ENCODE measurements at regions not wholly inside any gene's neighbourhood (a gene's known extent, or its start where the extent isn't known, plus 50 kb on each side); places are given as distances from the start of the nearest gene placed in this dataset.

GRCh38 chr3:43895573-43895972, 204.8 kb downstream of the ABHD5 start:
- H2AFZ ChIP-seq (ENCODE audit: insufficient read depth, low read depth, low read length, poor library complexity, severe bottlenecking): no peak overlapping the region
- DNase-seq (no peak), ATAC-seq (ENCODE audit: low read depth) (no peak)
- no peak for TF ChIP-seq EZH2 (IDR thresholded peaks at IDR 0.05; ENCODE audit: borderline replicate concordance, insufficient read depth, low read depth, low read length, poor library complexity, severe bottlenecking)
- TF ChIP-seq, protein P1, sequence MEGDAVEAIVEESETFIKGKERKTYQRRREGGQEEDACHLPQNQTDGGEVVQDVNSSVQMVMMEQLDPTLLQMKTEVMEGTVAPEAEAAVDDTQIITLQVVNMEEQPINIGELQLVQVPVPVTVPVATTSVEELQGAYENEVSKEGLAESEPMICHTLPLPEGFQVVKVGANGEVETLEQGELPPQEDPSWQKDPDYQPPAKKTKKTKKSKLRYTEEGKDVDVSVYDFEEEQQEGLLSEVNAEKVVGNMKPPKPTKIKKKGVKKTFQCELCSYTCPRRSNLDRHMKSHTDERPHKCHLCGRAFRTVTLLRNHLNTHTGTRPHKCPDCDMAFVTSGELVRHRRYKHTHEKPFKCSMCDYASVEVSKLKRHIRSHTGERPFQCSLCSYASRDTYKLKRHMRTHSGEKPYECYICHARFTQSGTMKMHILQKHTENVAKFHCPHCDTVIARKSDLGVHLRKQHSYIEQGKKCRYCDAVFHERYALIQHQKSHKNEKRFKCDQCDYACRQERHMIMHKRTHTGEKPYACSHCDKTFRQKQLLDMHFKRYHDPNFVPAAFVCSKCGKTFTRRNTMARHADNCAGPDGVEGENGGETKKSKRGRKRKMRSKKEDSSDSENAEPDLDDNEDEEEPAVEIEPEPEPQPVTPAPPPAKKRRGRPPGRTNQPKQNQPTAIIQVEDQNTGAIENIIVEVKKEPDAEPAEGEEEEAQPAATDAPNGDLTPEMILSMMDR (IDR thresholded peaks at IDR 0.05): no peak
- POLR2A ChIA-PET: no interaction called here
- intact Hi-C loops (cut with micrococcal nuclease): loop anchor here (2.0 kb wide), 1 partner anchor 205 kb away; the partner anchor contains the start of gene ABHD5
- no peak overlapping the region for H3K9ac ChIP-seq (ENCODE audit: low read length)
- peaks cover 27 to 32% of the 10 kb centered on the region in 2 donors for H3K4me1 ChIP-seq (ENCODE audit: control insufficient read depth in 2 of 2, insufficient read depth in 2 of 2, low read length in 2 of 2)
- no peaks in the 10 kb centered on the region for H3K36me3 ChIP-seq (replicated peaks in 1 of 2; ENCODE audit: control extremely low read depth in 1 of 2, control insufficient read depth in 1 of 2, extremely low read depth in 1 of 2, insufficient read depth in 2 of 2, low read length in 1 of 2)
- no peak overlapping the region for H3K4me3 ChIP-seq (ENCODE audit: control extremely low read depth in 1 of 5, extremely low read depth in 1 of 5, insufficient read depth in 1 of 5, low read depth in 2 of 5, low read length in 4 of 5)
- Mint-ChIP-seq H3K27me3 (peaks cover 29% of the 10 kb centered on the region), H3K4me3 (peak overlapping the region; percentile 42), H3K27ac (no peak overlapping the region), H3K9me3 (ENCODE audit: insufficient read depth) (no peaks in the 10 kb centered on the region), H3K4me1 (peaks cover 38% of the 10 kb centered on the region)
- peaks cover 0 to 15% (median 7%) of the 10 kb centered on the region in 4 experiments for H3K27me3 ChIP-seq (replicated peaks in 1 of 4; ENCODE audit: control extremely low read depth in 1 of 4, control insufficient read depth in 3 of 4, insufficient read depth in 4 of 4, low read length in 3 of 4)
- CTCF ChIA-PET: no interaction called here
- H3K79me2 ChIP-seq (ENCODE audit: control insufficient read depth, insufficient read depth, low read length): no peaks in the 10 kb centered on the region
- no peaks in the 10 kb centered on the region for H4K20me1 ChIP-seq (ENCODE audit: control insufficient read depth, insufficient read depth, low read length, poor library complexity, severe bottlenecking)
- WGBS (ENCODE audit: insufficient coverage): 95% methylated on average over 3 of the region's 4 CpGs
- H3K9me3 ChIP-seq (ENCODE audit: control extremely low read depth in 1 of 3, control insufficient read depth in 2 of 3, insufficient read depth in 1 of 3, low read length in 2 of 3): peaks cover 0 to 2% (median 0%) of the 10 kb centered on the region in 3 donors
- no peak overlapping the region for H3K4me2 ChIP-seq (replicated peaks; ENCODE audit: low read depth, low read length, poor library complexity, severe bottlenecking)
- H3K27ac ChIP-seq (ENCODE audit: low read length in 2 of 2): no peak overlapping the region

DNA sequence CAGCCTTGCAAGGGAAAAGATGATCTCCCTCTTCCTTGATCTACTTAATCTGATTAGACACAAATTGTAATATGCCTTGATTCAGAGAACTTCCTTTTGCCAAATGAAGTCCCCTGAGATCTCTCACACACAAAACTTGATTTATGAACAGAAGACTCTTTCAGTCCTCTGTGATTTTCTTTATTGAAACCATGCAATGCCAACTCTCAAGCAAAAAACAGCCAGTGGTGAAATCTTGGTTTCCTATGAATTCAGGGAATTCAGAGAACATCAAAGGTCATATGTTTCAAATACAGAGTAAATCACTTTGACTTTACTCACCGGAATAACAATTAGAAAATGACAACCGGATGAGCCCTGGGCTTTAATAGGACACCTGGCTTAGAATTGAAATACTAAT, 211.7 kb downstream of the ABHD5 start:
- Histone ChIP-seq H3K4me1 (ENCODE audit: control insufficient read depth in 2 of 2, insufficient read depth in 2 of 2, low read length in 2 of 2) (peaks cover 8 to 10% of the 10 kb centered on the region in 2 donors), H2AFZ (ENCODE audit: insufficient read depth, low read depth, low read length, poor library complexity, severe bottlenecking) (no peak overlapping the region), H3K9ac (ENCODE audit: low read length) (no peak overlapping the region), H3K4me2 (replicated peaks; ENCODE audit: low read depth, low read length, poor library complexity, severe bottlenecking) (no peak overlapping the region), H3K27ac (ENCODE audit: low read length in 2 of 2) (no peak overlapping the region), H3K27me3 (replicated peaks in 1 of 4; ENCODE audit: control extremely low read depth in 1 of 4, control insufficient read depth in 3 of 4, insufficient read depth in 4 of 4, low read length in 3 of 4) (peaks cover 0 to 11% (median 4%) of the 10 kb centered on the region in 4 experiments), H3K9me3 (ENCODE audit: control extremely low read depth in 1 of 3, control insufficient read depth in 2 of 3, insufficient read depth in 1 of 3, low read length in 2 of 3) (peaks cover 0 to 5% (median 0%) of the 10 kb centered on the region in 3 donors), H3K79me2 (ENCODE audit: control insufficient read depth, insufficient read depth, low read length) (no peaks in the 10 kb centered on the region), H3K4me3 (ENCODE audit: control extremely low read depth in 1 of 5, extremely low read depth in 1 of 5, insufficient read depth in 1 of 5, low read depth in 2 of 5, low read length in 4 of 5) (no peak overlapping the region), H3K36me3 (replicated peaks in 1 of 2; ENCODE audit: control extremely low read depth in 1 of 2, control insufficient read depth in 1 of 2, extremely low read depth in 1 of 2, insufficient read depth in 2 of 2, low read length in 1 of 2) (no peaks in the 10 kb centered on the region), H4K20me1 (ENCODE audit: control insufficient read depth, insufficient read depth, low read length, poor library complexity, severe bottlenecking) (no peaks in the 10 kb centered on the region)
- intact Hi-C loops (cut with micrococcal nuclease): no loop called here
- Mint-ChIP-seq H3K4me1 (peaks cover 9% of the 10 kb centered on the region), H3K27ac (no peak overlapping the region), H3K9me3 (ENCODE audit: insufficient read depth) (no peaks in the 10 kb centered on the region), H3K4me3 (no peak overlapping the region), H3K27me3 (peaks cover 13% of the 10 kb centered on the region)
- DNase-seq (no peak), ATAC-seq (ENCODE audit: low read depth) (no peak)
- no CpG with 5 or more reads among the region's 2 CpGs for WGBS (ENCODE audit: insufficient coverage)
- CTCF ChIA-PET: no interaction called here
- POLR2A ChIA-PET: no interaction called here
- TF ChIP-seq EZH2 (IDR thresholded peaks at IDR 0.05; ENCODE audit: borderline replicate concordance, insufficient read depth, low read depth, low read length, poor library complexity, severe bottlenecking): no peak
- TF ChIP-seq, protein P1 (IDR thresholded peaks at IDR 0.05): no peak
